ENCODE measurements at regions not wholly inside any gene's neighbourhood (a gene's known extent, or its start where the extent isn't known, plus 50 kb on each side); places are given as distances from the start of the nearest gene placed in this dataset.
"Not testable (repeated sequence)": the region's sequence is repeated elsewhere in the genome, so short reads cannot be mapped to it uniquely, and the experiment has no call there.

DNA sequence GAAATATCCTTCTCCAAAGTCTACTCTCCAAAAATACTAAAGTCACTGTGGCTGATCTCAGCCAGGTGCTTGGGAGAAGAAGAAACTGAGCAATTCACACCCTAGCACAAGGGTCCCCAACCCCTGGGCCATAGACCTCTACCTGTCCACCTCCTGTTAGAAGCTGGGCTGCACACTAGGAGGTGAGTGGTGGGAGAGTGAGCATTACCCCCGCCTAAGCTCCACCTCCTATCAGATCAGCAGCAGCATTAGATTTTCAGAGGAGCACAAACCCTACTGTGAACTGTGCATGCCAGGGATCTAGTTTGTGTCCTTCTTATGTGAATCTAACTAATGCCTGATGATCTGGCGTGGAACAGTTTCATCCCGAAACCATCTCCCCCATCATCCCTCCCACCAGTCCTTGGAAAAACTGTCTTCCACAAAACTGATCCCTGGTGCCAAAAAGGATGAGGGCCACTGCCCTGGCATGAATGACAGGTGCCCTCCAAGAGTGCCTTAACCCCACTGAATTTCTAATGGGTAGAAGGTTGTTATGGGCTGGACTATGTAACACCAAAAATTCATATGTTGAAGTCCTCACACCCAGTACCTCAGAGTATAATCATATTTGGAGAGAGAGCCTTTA is 109.2 kb upstream of the CDYL start:
- Histone ChIP-seq H3K4me3 (ENCODE audit: low read depth, low read length) (no peak overlapping the region), H3K27ac (ENCODE audit: low read depth, low read length) (no peak overlapping the region), H3K36me3 (ENCODE audit: control insufficient read depth, insufficient read depth, low read length) (no peaks in the 10 kb centered on the region), H3K4me1 (ENCODE audit: control insufficient read depth, insufficient read depth, low read length) (peaks cover 12% of the 10 kb centered on the region; the same call in 1 of the 2 replicates), H3K9me3 (ENCODE audit: control insufficient read depth, insufficient read depth, low read depth, low read length) (no peaks in the 10 kb centered on the region), H3K27me3 (ENCODE audit: control insufficient read depth, insufficient read depth, low read length) (no peaks in the 10 kb centered on the region), H3K9ac (ENCODE audit: low read length) (no peak overlapping the region)

DNA sequence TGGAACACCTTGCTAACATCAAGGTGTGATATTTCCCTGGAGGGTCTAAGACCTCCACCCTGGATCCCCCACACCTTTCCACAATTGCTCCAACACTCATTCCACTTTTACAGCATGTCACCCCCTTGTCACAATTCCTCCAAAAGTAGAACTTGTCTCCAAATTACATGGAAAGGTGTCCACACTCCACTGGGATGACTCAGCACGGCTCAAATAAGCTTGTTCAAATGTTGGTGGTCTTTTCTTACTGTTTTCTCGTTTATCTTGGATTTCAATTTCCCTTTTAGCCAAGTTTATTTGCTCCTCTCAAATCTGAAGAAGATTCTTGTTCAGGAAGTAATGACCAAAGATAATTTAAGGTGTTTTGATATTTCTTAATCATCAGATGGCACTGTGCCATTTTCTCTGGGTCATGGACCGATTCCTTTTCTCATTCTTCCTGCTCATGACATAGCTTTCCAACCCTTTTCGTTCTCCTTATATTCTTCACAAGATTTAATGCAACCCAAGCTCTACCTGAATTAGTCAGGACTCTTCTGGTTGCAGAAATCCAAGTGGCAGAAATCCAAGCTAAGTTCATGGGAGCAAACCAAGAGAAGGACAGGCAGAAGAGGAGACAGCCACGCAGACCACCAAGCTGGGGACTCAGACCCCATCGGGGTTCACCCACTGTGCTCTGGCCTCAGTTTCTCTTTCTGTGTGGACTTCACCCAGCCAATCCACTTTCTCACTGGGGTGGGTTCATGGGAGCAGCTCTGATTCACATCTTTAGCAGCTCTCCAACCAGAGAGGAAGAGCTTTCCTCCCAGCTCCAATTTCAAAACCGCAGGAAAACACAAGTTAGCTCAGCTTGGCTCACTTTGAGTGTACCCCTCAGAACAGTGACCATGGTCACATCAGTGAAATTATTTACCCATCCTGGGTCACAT is 110.5 kb upstream of the CDYL start:
- no peak overlapping the region for H3K27ac ChIP-seq (ENCODE audit: low read depth, low read length)
- no peak overlapping the region for H3K4me3 ChIP-seq (ENCODE audit: low read depth, low read length)
- H3K9me3 ChIP-seq (ENCODE audit: control insufficient read depth, insufficient read depth, low read depth, low read length), result no peaks in the 10 kb centered on the region
- H3K27me3 ChIP-seq (ENCODE audit: control insufficient read depth, insufficient read depth, low read length), result no peaks in the 10 kb centered on the region
- H3K4me1 ChIP-seq (ENCODE audit: control insufficient read depth, insufficient read depth, low read length), result peaks cover 21% of the 10 kb centered on the region
- no peaks in the 10 kb centered on the region for H3K36me3 ChIP-seq (ENCODE audit: control insufficient read depth, insufficient read depth, low read length)
- no peak overlapping the region for H3K9ac ChIP-seq (ENCODE audit: low read length)

DNA sequence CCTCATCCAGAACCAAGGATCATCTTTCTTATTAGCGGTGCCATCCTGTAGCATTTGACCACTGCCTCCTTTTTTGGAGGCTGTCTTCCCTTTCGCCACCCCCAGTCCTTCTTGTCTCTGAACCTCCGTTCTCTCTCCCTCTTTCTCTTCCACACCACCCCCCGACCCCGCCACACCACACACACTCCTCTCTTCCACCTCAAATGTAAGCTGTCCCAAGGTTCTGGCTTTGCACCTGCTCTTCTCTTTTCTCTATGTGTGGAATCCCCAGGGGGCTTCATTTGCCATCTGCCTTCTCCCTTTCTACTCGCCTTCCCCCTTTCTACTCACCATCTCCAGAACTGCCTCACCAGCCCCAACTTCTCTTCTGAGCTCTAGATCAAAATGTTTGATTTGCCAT is 111.3 kb upstream of the CDYL start:
- peaks cover 22% of the 10 kb centered on the region for H3K4me1 ChIP-seq (ENCODE audit: control insufficient read depth, insufficient read depth, low read length)
- no peak overlapping the region for H3K27ac ChIP-seq (ENCODE audit: low read depth, low read length)
- no peak overlapping the region for H3K4me3 ChIP-seq (ENCODE audit: low read depth, low read length)

DNA sequence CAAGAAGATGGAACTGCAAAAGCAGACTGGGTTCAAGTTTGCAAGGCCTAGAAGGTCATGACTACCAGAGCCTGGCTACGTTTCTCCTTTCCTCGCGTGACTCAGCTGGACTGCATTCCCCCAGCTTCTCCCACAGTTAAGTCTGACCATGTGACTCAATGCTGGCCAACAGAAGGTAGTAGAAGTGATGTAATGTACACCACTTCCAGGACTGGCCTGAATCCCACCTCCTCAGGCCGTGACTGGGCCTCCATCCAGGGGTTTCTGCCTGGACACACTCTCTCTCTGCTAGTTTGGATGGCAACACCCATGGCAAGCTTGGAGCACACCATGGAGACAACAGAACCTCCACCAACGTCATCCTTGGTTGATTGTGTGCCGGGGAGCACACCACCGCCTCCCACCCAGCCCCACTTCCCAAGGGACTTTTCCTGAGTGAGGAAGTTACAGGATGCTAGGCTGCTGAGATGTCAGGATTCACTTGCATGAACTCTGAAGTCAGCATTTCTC is 112.0 kb upstream of the CDYL start:
- no peak overlapping the region for H3K27ac ChIP-seq (ENCODE audit: low read depth, low read length)
- H3K9ac ChIP-seq (ENCODE audit: low read length), result no peak overlapping the region
- no peak overlapping the region for H3K4me3 ChIP-seq (ENCODE audit: low read depth, low read length)
- peaks cover 22% of the 10 kb centered on the region for H3K4me1 ChIP-seq (ENCODE audit: control insufficient read depth, insufficient read depth, low read length)
- H3K36me3 ChIP-seq (ENCODE audit: control insufficient read depth, insufficient read depth, low read length), result no peaks in the 10 kb centered on the region
- no peaks in the 10 kb centered on the region for H3K27me3 ChIP-seq (ENCODE audit: control insufficient read depth, insufficient read depth, low read length)
- no peaks in the 10 kb centered on the region for H3K9me3 ChIP-seq (ENCODE audit: control insufficient read depth, insufficient read depth, low read depth, low read length)

More for the DNA sequence above, 111.3 kb upstream of the CDYL start:
- Histone ChIP-seq H3K9ac (ENCODE audit: low read length) (no peak overlapping the region), H3K36me3 (ENCODE audit: control insufficient read depth, insufficient read depth, low read length) (no peaks in the 10 kb centered on the region), H3K27me3 (ENCODE audit: control insufficient read depth, insufficient read depth, low read length) (no peaks in the 10 kb centered on the region), H3K9me3 (ENCODE audit: control insufficient read depth, insufficient read depth, low read depth, low read length) (no peaks in the 10 kb centered on the region)

DNA sequence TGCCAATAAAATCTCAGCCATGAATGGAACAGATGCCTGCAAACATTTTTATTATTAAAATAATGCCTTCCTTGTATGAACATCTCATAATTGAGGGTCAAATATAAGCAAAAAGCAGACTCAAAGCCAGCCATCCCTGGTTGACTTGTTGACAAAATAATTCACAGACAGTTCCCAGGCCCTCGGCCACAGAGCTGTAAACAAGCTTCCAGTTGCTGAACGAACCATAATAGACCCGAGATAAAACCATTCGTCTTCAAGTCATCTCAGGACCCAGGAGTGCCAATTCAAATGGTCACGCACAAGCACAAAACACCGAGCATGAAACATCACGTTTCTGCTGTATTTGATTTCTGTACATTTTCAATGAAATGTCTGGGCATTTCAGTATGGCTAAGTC is 113.3 kb upstream of the CDYL start:
- no peaks in the 10 kb centered on the region for H3K27me3 ChIP-seq (ENCODE audit: control insufficient read depth, insufficient read depth, low read length)
- peaks cover 12% of the 10 kb centered on the region for H3K4me1 ChIP-seq (ENCODE audit: control insufficient read depth, insufficient read depth, low read length)
- no peak overlapping the region for H3K9ac ChIP-seq (ENCODE audit: low read length)
- H3K36me3 ChIP-seq (ENCODE audit: control insufficient read depth, insufficient read depth, low read length), result no peaks in the 10 kb centered on the region
- no peak overlapping the region for H3K4me3 ChIP-seq (ENCODE audit: low read depth, low read length)
- no peaks in the 10 kb centered on the region; the same call in 1 of the 2 replicates for H3K9me3 ChIP-seq (ENCODE audit: control insufficient read depth, insufficient read depth, low read depth, low read length)
- no peak overlapping the region for H3K27ac ChIP-seq (ENCODE audit: low read depth, low read length)

DNA sequence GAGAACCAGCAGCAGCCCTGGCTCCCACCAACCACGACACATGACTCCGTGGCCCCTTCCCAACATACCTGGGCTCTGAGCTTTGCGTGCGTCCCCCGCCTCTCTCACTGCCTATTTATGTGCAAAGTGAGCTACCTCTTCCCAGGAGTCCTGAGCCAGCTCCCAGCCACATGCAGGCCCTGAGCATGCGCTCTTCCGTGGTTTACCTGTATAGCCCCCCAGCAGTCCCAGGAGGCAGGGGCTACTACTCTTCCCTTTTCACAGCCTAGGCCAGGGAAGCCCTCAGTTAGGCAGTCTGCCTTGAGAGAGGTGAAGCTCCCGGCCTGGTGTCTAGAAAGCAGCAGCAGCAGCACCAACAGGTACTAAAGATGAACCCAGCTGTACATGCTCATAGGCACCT is 114.8 kb upstream of the CDYL start:
- peaks cover 10% of the 10 kb centered on the region for H3K4me1 ChIP-seq (ENCODE audit: control insufficient read depth, insufficient read depth, low read length)
- H3K9ac ChIP-seq (ENCODE audit: low read length), result no peak overlapping the region
- H3K9me3 ChIP-seq (ENCODE audit: control insufficient read depth, insufficient read depth, low read depth, low read length), result no peaks in the 10 kb centered on the region; the same call in 1 of the 2 replicates
- H3K36me3 ChIP-seq (ENCODE audit: control insufficient read depth, insufficient read depth, low read length), result no peaks in the 10 kb centered on the region
- H3K27me3 ChIP-seq (ENCODE audit: control insufficient read depth, insufficient read depth, low read length), result no peaks in the 10 kb centered on the region
- H3K4me3 ChIP-seq (ENCODE audit: low read depth, low read length), result no peak overlapping the region
- H3K27ac ChIP-seq (ENCODE audit: low read depth, low read length), result no peak overlapping the region

DNA sequence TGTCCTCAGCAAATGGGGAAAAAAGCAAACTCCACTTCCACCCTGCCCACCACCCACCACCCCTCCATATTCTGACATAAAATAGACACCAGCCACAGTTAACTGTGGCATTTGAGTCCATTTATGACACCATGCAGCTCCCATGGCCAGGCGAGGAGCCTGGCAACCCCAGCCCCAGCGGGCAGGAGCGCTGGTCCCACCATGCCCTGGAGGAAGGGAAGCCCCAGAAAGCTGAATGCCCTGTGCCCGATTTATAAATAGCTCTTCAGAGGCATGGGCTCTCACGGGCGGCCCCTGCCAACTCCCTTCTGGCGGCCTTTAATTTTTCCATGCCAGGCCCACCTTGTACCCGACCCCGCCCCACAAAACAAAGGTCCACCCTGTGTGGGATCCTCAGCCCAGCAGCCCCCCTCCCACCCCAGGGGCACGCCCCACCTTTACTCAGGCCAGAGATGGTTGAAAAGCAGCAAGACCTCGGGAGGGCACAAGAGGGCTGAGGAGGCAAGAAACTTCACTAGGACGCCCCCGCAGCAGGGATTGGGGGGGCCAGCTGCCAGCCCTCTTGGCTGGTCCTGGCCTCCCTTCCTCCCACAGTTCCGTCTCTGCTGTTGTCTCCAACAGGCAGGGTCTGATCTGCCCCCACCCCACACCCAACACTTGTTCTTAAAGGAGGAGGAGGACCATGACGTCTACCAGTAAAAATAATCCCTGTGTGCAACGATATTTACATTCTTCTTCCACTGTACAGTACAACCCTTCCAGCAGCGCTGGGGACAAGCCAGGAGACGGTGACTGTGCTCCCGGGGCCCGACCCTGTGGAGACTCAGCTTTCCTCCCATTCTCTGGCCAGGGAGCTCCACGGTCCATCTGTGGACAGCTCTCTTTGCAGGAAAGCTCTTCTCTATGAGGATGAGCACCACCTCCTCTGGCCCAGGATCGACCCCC is 115.6 kb upstream of the CDYL start:
- no peak overlapping the region for H3K4me3 ChIP-seq (ENCODE audit: low read depth, low read length)
- no peaks in the 10 kb centered on the region for H3K36me3 ChIP-seq (ENCODE audit: control insufficient read depth, insufficient read depth, low read length)
- no peaks in the 10 kb centered on the region for H3K27me3 ChIP-seq (ENCODE audit: control insufficient read depth, insufficient read depth, low read length)
- H3K9me3 ChIP-seq (ENCODE audit: control insufficient read depth, insufficient read depth, low read depth, low read length), result no peaks in the 10 kb centered on the region; the same call in 1 of the 2 replicates
- no peak overlapping the region for H3K27ac ChIP-seq (ENCODE audit: low read depth, low read length)
- no peak overlapping the region for H3K9ac ChIP-seq (ENCODE audit: low read length)
- H3K4me1 ChIP-seq (ENCODE audit: control insufficient read depth, insufficient read depth, low read length), result peaks cover 16% of the 10 kb centered on the region

DNA sequence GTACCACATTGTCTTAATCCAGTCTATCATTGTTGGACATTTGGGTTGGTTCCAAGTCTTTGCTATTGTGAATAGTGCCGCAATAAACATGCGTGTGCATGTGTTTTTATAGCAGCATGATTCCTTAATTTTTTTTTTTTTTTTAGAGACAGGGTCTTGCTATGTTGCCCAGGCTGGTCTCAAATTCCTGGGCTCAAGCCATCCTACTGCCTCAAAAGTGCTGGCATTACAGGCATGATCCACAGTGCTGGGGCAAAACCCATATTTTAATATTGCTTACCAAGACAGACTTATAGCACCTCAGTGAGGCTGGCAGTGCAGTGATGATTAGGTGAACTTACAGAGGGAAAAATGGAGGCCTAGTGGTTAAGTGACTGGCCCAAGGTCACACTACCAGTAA is 116.5 kb upstream of the CDYL start:
- not testable (repeated sequence) for H3K27me3 ChIP-seq (ENCODE audit: control insufficient read depth, insufficient read depth, low read length); H3K9ac ChIP-seq (ENCODE audit: low read length); H3K4me3 ChIP-seq (ENCODE audit: low read depth, low read length); H3K36me3 ChIP-seq (ENCODE audit: control insufficient read depth, insufficient read depth, low read length); H3K9me3 ChIP-seq (ENCODE audit: control insufficient read depth, insufficient read depth, low read depth, low read length); H3K27ac ChIP-seq (ENCODE audit: low read depth, low read length)
- peaks cover 25% of the 10 kb centered on the region for H3K4me1 ChIP-seq (ENCODE audit: control insufficient read depth, insufficient read depth, low read length)

DNA sequence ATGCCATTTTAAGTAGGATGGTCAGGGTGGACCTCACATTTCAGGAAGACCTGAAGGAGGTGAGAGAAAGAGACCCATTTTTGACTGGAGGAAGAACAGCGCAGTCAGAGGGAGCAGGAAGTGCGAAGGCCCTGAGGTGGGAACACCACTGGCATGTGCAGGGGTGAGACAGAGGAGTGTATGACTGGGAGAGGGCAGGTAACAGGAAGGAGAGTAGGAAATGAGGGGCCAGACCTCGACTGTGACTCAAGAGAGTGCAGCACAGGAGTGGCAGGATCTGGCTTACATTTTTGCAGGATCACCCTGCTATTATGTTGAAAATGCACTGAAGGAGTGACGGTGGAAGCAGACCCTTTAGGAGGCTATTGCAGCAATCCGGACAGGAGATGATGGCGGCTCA is 117.7 kb upstream of the CDYL start:
- H3K27me3 ChIP-seq (ENCODE audit: control insufficient read depth, insufficient read depth, low read length), result no peaks in the 10 kb centered on the region
- no peaks in the 10 kb centered on the region; the same call in 1 of the 2 replicates for H3K9me3 ChIP-seq (ENCODE audit: control insufficient read depth, insufficient read depth, low read depth, low read length)
- H3K4me1 ChIP-seq (ENCODE audit: control insufficient read depth, insufficient read depth, low read length), result peaks cover 26% of the 10 kb centered on the region
- no peak overlapping the region for H3K27ac ChIP-seq (ENCODE audit: low read depth, low read length)
- H3K4me3 ChIP-seq (ENCODE audit: low read depth, low read length), result no peak overlapping the region
- no peak overlapping the region for H3K9ac ChIP-seq (ENCODE audit: low read length)
- H3K36me3 ChIP-seq (ENCODE audit: control insufficient read depth, insufficient read depth, low read length), result no peaks in the 10 kb centered on the region

DNA sequence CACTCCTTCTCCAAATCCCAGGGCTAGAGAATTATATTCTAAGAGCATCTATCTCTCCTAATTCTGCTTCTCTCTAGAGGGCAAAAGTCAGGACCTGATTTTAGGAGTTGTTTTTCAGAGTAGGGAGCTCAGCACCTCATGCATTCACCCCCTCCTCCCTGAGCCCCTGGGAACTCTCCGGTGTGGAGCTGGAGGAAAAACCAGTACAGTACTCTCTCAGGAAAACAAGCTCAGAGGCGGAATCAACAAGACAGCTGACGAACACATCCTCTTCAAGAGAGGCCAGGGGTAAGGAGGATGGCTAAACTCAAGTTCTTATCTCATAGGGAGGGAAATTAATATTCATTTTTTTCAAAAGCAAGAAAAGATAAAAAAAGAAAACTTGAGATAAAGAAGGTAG is 120.1 kb upstream of the CDYL start:
- Histone ChIP-seq H3K4me3 (ENCODE audit: low read depth, low read length) (no peak overlapping the region), H3K36me3 (ENCODE audit: control insufficient read depth, insufficient read depth, low read length) (no peaks in the 10 kb centered on the region)

More for the DNA sequence above, 120.1 kb upstream of the CDYL start:
- no peaks in the 10 kb centered on the region; the same call in 1 of the 2 replicates for H3K9me3 ChIP-seq (ENCODE audit: control insufficient read depth, insufficient read depth, low read depth, low read length)
- H3K27me3 ChIP-seq (ENCODE audit: control insufficient read depth, insufficient read depth, low read length), result no peaks in the 10 kb centered on the region
- no peak overlapping the region for H3K27ac ChIP-seq (ENCODE audit: low read depth, low read length)
- no peak overlapping the region for H3K9ac ChIP-seq (ENCODE audit: low read length)
- peaks cover 20% of the 10 kb centered on the region for H3K4me1 ChIP-seq (ENCODE audit: control insufficient read depth, insufficient read depth, low read length)

Measured in HUES6 (cell line).